ENCODE measurements at regions not wholly inside any gene's neighbourhood (a gene's known extent, or its start where the extent isn't known, plus 50 kb on each side); places are given as distances from the start of the nearest gene placed in this dataset.

DNA sequence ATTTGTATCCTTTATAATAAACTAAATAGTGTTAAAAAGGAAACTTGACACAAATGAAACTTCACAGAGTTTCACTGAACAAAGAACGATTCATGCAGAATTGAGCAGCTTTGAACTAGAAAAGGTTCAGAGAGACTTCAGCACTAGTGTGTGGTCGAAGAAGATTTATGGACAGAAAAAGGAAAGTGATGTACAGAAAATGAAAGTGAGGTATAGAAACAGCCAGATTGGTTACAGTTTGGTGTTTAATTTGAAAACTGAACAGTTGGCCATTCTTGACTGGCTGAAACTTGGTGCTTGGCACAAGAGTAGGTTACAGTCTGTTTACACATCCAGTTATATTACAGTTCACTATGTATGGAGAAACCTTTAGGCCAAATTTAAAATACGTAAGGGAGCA, 207.1 kb downstream of the GALC start:
- SMC1A ChIA-PET (ENCODE audit: uncharacterized antibody, unreplicated experiment) = no interaction called here
- Histone ChIP-seq H3K9me3 (replicated peaks; ENCODE audit: control insufficient read depth, insufficient read depth, low read length) (no peaks in the 10 kb centered on the region), H3K27me3 (replicated peaks in 1 of 2; ENCODE audit: control insufficient read depth in 2 of 2, insufficient read depth in 2 of 2, low read length in 1 of 2) (no peaks in the 10 kb centered on the region; a peak in 1 of 4 replicates), H3K4me3 (no peak overlapping the region), H4K20me1 (ENCODE audit: control insufficient read depth, insufficient read depth) (no peaks in the 10 kb centered on the region), H3K4me2 (ENCODE audit: control insufficient read depth, insufficient read depth) (no peak overlapping the region), H2AFZ (ENCODE audit: control insufficient read depth, low read depth, low read length) (no peak overlapping the region), H3K9ac (ENCODE audit: control insufficient read depth, insufficient read depth, low read length) (no peak overlapping the region), H3K79me2 (ENCODE audit: control insufficient read depth, insufficient read depth, low read length) (no peaks in the 10 kb centered on the region), H3K36me3 (ENCODE audit: control insufficient read depth in 2 of 2, insufficient read depth in 2 of 2, low read length in 1 of 2) (no peaks in the 10 kb centered on the region), H3K27ac (ENCODE audit: control insufficient read depth, insufficient read depth) (no peak overlapping the region), H3K4me1 (ENCODE audit: control insufficient read depth, insufficient read depth, low read length) (no peaks in the 10 kb centered on the region)
- 43% methylated on average over 3 of the region's 3 CpGs for WGBS (ENCODE audit: insufficient coverage, insufficient replicate concordance, low lambda C conversion rate, missing lambda C conversion rate)
- TF ChIP-seq CHD2 (IDR thresholded peaks at IDR 0.05; ENCODE audit: borderline replicate concordance, low read depth, low read length) (no peak), SP1 (IDR thresholded peaks at IDR 0.05; ENCODE audit: low read depth, low read length) (no peak), ASH2L (IDR thresholded peaks at IDR 0.05; ENCODE audit: borderline replicate concordance, low read depth) (no peak), TCF7 (IDR thresholded peaks at IDR 0.05; ENCODE audit: borderline replicate concordance) (no peak), ZNF622 (IDR thresholded peaks at IDR 0.05) (no peak), TCF3 (IDR thresholded peaks at IDR 0.05; ENCODE audit: borderline replicate concordance, insufficient read depth, low read depth, low read length) (no peak), NBN (IDR thresholded peaks at IDR 0.05) (no peak)
- POLR2A ChIA-PET = no interaction called here
- BruUV-seq (replicated peaks) = no TSS peak
- peak; percentile 48 for ATAC-seq
- RAD21 ChIA-PET (ENCODE audit: unreplicated experiment) = no interaction called here
- intact Hi-C loops (cut with micrococcal nuclease; ENCODE audit: unreplicated experiment) = no loop called here
- in situ Hi-C loops (cut with MboI) = no loop called here
- no peak for DNase-seq (ENCODE audit: low read depth, low spot score)
- CTCF ChIA-PET = no interaction called here
- FAIRE-seq = no peak

DNA sequence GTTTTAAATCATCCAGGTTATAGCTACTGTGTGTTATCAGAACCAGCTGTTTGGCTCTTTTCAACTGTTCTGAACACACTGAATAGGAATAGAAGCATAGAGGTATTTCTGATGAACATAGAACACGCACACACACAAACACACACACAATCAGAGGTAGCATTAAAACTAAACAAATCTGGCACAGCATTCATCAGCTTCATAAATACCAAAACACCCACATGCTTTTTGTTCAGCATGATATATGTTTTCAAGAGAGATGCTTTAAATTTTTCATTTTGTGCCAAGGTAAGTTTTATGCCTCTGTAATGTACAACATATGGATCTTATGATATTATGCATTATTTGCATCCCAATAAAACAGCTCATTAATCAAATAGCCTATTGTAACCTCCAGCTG, 208.6 kb downstream of the GALC start:
- no peaks in the 10 kb centered on the region for H3K4me1 ChIP-seq (ENCODE audit: control insufficient read depth, insufficient read depth, low read length)
- no peak overlapping the region for H3K9ac ChIP-seq (ENCODE audit: control insufficient read depth, insufficient read depth, low read length)
- H2AFZ ChIP-seq (ENCODE audit: control insufficient read depth, low read depth, low read length) = no peak overlapping the region
- H3K79me2 ChIP-seq (ENCODE audit: control insufficient read depth, insufficient read depth, low read length) = no peaks in the 10 kb centered on the region
- no peaks in the 10 kb centered on the region; a peak in 1 of 4 replicates for H3K27me3 ChIP-seq (replicated peaks in 1 of 2; ENCODE audit: control insufficient read depth in 2 of 2, insufficient read depth in 2 of 2, low read length in 1 of 2)
- POLR2A ChIA-PET = no interaction called here
- 0% methylated on average over 1 of the region's 1 CpG for WGBS (ENCODE audit: insufficient coverage, insufficient replicate concordance, low lambda C conversion rate, missing lambda C conversion rate)
- RAD21 ChIA-PET (ENCODE audit: unreplicated experiment) = no interaction called here
- H3K9me3 ChIP-seq (replicated peaks; ENCODE audit: control insufficient read depth, insufficient read depth, low read length) = no peaks in the 10 kb centered on the region
- no peak for FAIRE-seq
- in situ Hi-C loops (cut with MboI) = no loop called here
- H3K4me2 ChIP-seq (ENCODE audit: control insufficient read depth, insufficient read depth) = no peak overlapping the region
- H3K36me3 ChIP-seq (ENCODE audit: control insufficient read depth in 2 of 2, insufficient read depth in 2 of 2, low read length in 1 of 2) = no peaks in the 10 kb centered on the region
- ATAC-seq = no peak
- CTCF ChIA-PET = interaction anchor here (1.6 kb wide), 1 partner anchor 39 kb away, joined by 4 read pairs; no protein-coding TSS in a partner anchor
- H4K20me1 ChIP-seq (ENCODE audit: control insufficient read depth, insufficient read depth) = no peaks in the 10 kb centered on the region
- BruUV-seq (replicated peaks) = no TSS peak
- no peak for DNase-seq (ENCODE audit: low read depth, low spot score)
- no peak overlapping the region for H3K4me3 ChIP-seq
- no peak overlapping the region for H3K27ac ChIP-seq (ENCODE audit: control insufficient read depth, insufficient read depth)
- intact Hi-C loops (cut with micrococcal nuclease; ENCODE audit: unreplicated experiment) = no loop called here
- SMC1A ChIA-PET (ENCODE audit: uncharacterized antibody, unreplicated experiment) = interaction anchor here (1.0 to 2.5 kb wide), 4 partner anchors 37 to 155 kb away, joined by 3 to 6 read pairs (median 3); no protein-coding TSS in a partner anchor
- TF ChIP-seq SIX5 (IDR thresholded peaks at IDR 0.05; ENCODE audit: low read depth, low read length, severe bottlenecking) (no peak), CHD2 (IDR thresholded peaks at IDR 0.05; ENCODE audit: borderline replicate concordance, low read depth, low read length) (no peak), BACH1 (IDR thresholded peaks at IDR 0.05; ENCODE audit: borderline replicate concordance) (no peak), ZZZ3 (IDR thresholded peaks at IDR 0.05; ENCODE audit: control insufficient read depth, insufficient read length, low read depth) (no peak), HCFC1 (IDR thresholded peaks at IDR 0.05; ENCODE audit: low read length) (no peak), TARDBP (IDR thresholded peaks at IDR 0.05; ENCODE audit: borderline replicate concordance) (no peak), SMC3 (IDR thresholded peaks at IDR 0.05; ENCODE audit: borderline replicate concordance, low read length) (no peak), EGR1 (IDR thresholded peaks at IDR 0.05; ENCODE audit: borderline replicate concordance in 1 of 2, low read depth in 2 of 2, low read length in 2 of 2) (no peak)
- TF ChIP-seq, protein P1, sequence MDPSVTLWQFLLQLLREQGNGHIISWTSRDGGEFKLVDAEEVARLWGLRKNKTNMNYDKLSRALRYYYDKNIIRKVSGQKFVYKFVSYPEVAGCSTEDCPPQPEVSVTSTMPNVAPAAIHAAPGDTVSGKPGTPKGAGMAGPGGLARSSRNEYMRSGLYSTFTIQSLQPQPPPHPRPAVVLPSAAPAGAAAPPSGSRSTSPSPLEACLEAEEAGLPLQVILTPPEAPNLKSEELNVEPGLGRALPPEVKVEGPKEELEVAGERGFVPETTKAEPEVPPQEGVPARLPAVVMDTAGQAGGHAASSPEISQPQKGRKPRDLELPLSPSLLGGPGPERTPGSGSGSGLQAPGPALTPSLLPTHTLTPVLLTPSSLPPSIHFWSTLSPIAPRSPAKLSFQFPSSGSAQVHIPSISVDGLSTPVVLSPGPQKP (IDR thresholded peaks at IDR 0.05; ENCODE audit: low read depth, low read length) = no peak
- TF ChIP-seq, protein P2, sequence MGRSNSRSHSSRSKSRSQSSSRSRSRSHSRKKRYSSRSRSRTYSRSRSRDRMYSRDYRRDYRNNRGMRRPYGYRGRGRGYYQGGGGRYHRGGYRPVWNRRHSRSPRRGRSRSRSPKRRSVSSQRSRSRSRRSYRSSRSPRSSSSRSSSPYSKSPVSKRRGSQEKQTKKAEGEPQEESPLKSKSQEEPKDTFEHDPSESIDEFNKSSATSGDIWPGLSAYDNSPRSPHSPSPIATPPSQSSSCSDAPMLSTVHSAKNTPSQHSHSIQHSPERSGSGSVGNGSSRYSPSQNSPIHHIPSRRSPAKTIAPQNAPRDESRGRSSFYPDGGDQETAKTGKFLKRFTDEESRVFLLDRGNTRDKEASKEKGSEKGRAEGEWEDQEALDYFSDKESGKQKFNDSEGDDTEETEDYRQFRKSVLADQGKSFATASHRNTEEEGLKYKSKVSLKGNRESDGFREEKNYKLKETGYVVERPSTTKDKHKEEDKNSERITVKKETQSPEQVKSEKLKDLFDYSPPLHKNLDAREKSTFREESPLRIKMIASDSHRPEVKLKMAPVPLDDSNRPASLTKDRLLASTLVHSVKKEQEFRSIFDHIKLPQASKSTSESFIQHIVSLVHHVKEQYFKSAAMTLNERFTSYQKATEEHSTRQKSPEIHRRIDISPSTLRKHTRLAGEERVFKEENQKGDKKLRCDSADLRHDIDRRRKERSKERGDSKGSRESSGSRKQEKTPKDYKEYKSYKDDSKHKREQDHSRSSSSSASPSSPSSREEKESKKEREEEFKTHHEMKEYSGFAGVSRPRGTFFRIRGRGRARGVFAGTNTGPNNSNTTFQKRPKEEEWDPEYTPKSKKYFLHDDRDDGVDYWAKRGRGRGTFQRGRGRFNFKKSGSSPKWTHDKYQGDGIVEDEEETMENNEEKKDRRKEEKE (IDR thresholded peaks at IDR 0.05) = no peak
